CD8-positive, alpha-beta memory T cell (primary cell): ENCODE measurements at regions not wholly inside any gene's neighbourhood (a gene's known extent, or its start where the extent isn't known, plus 50 kb on each side); places are given as distances from the start of the nearest gene placed in this dataset.
"Not testable (repeated sequence)": the region's sequence is repeated elsewhere in the genome, so short reads cannot be mapped to it uniquely, and the experiment has no call there.

ENCODE experiments used
- CTCF ChIA-PET: fragments of 350-600 bp; sonication (Branson Sonifier 250); formaldehyde crosslinking; loops from one replicate; lab custom pipeline; 2021; ENCODE audit warnings: antibody characterized with exemption; lab: Charles Lee
- POLR2A ChIA-PET: fragments of 350-600 bp; sonication (Branson Sonifier 250); formaldehyde crosslinking; loops from one replicate; lab custom pipeline; 2021; ENCODE audit warnings: antibody characterized with exemption; lab: Charles Lee
- DNase-seq, 5 donors: peaks; one replicate each; pipeline versions ENCODE4 v3.0.0 to v3.0.0-alpha.2; 2020 to 2022; ENCODE audit warnings: mixed read lengths in 1 of 5
- H3K27ac ChIP-seq: one replicate; pipeline ENCODE4 v1.7.0; 2013; ENCODE audit warnings: low read depth, mild to moderate bottlenecking, low read length, moderate library complexity
- H3K27me3 ChIP-seq: 2 replicates; pipeline ENCODE4 v1.7.0; 2013; ENCODE audit warnings: low read length, mild to moderate bottlenecking; ENCODE audit not compliant: insufficient read depth, poor library complexity, severe bottlenecking
- H3K36me3 ChIP-seq: 2 replicates; pipeline ENCODE4 v1.7.0; 2013; ENCODE audit warnings: mild to moderate bottlenecking, low read length, moderate library complexity; ENCODE audit not compliant: insufficient read depth
- H3K4me1 ChIP-seq: 2 replicates; pipeline ENCODE4 v1.7.0; 2013; ENCODE audit warnings: mild to moderate bottlenecking, low read length, moderate library complexity; ENCODE audit not compliant: insufficient read depth
- H3K4me3 ChIP-seq: 2 replicates; pipeline ENCODE4 v1.7.0; 2013; ENCODE audit warnings: mild to moderate bottlenecking, low read length
- H3K9me3 ChIP-seq: 2 replicates; pipeline ENCODE4 v1.7.0; 2013; ENCODE audit warnings: mild to moderate bottlenecking, low read length
- H3K27ac Mint-ChIP-seq, 8 donors: one replicate each; pipeline ENCODE4 v1.8.0; 2020 to 2021; ENCODE audit warnings: mixed read lengths in 8 of 8, mild to moderate bottlenecking in 6 of 8, inconsistent platforms in 3 of 8, moderate library complexity in 3 of 8
- H3K27me3 Mint-ChIP-seq, 2 donors: one replicate each; pipeline ENCODE4 v1.8.0; 2020 to 2021; ENCODE audit warnings: mixed read lengths in 2 of 2, mild to moderate bottlenecking in 1 of 2, moderate library complexity in 1 of 2
- H3K36me3 Mint-ChIP-seq, 3 donors: one replicate each; pipeline ENCODE4 v1.8.0; 2020 to 2021; ENCODE audit warnings: mixed read lengths in 3 of 3, inconsistent platforms in 1 of 3, mild to moderate bottlenecking in 1 of 3
- H3K4me1 Mint-ChIP-seq, 3 donors: one replicate each; pipeline ENCODE4 v1.8.0; 2020 to 2021; ENCODE audit warnings: mixed read lengths in 3 of 3, inconsistent platforms in 1 of 3, mild to moderate bottlenecking in 1 of 3
- H3K4me3 Mint-ChIP-seq, 7 donors: one replicate each; pipeline ENCODE4 v1.8.0; 2020 to 2021; ENCODE audit warnings: mixed read lengths in 7 of 7, mild to moderate bottlenecking in 6 of 7, moderate library complexity in 4 of 7, inconsistent platforms in 2 of 7
- H3K9me3 Mint-ChIP-seq, 5 donors: one replicate each; pipeline ENCODE4 v1.8.0; 2020 to 2022; ENCODE audit warnings: mixed read lengths in 5 of 5, mild to moderate bottlenecking in 3 of 5, moderate library complexity in 2 of 5, inconsistent platforms in 1 of 5

DNA sequence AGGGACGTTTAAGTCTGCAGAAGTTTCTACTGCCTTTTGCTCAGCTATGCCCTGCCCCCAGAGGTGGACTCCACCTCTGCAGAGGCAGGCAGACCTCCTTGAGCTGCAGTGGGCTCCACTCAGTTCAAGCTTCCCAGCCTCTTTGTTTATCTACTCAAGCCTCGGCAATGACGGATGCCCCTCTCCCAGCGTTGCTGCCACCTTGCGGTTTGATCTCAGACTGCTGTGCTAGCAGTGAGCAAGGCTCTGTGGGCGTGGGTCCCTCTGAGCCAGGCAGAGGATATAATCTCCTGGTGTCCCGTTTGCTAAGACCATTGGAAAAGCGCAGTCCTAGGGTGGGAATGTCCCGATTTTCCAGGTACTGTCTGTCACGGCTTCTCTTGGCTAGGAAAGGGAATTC lies 2188.5 kb upstream of the WWC1 start:
- Mint-ChIP-seq H3K4me3 (no peak overlapping the region), H3K27ac (no peak overlapping the region), H3K36me3 (no peaks in the 10 kb centered on the region), H3K4me1 (no peaks in the 10 kb centered on the region), H3K9me3 (peaks cover under 1 to 18% (median 6%) of the 10 kb centered on the region in 5 donors), H3K27me3 (no peaks in the 10 kb centered on the region)
- H3K9me3 ChIP-seq: no peaks in the 10 kb centered on the region
- ChIA-PET CTCF (no interaction called here), POLR2A (no interaction called here)
- H3K4me3 ChIP-seq: no peak overlapping the region
- H3K36me3 ChIP-seq: no peaks in the 10 kb centered on the region
- no peak for DNase-seq
- no peak overlapping the region for H3K27ac ChIP-seq
- no peaks in the 10 kb centered on the region for H3K27me3 ChIP-seq
- H3K4me1 ChIP-seq: no peaks in the 10 kb centered on the region

DNA sequence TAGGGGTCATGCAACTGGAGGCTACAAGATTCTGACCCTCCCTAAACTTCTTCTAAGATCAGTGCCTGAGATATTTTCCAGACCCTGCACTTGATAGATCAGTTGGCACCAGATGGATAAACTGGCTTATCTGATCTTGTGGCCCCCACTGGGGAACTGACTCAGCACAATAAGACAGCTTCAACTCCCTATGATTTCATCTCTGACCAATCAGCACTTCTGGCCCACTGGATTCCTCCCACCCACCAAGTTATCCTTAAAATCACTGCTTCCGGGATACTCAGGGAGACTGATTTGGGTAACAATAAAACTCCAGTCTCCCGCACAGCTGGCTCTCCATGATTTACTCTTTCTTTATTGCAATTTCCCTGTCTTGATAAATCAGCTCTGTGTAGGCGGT lies 2180.4 kb upstream of the WWC1 start:
- H3K9me3 ChIP-seq: no peaks in the 10 kb centered on the region
- ChIA-PET CTCF (no interaction called here), POLR2A (no interaction called here)
- H3K4me3 Mint-ChIP-seq: no peak overlapping the region
- no peak overlapping the region for H3K4me3 ChIP-seq
- H3K36me3 Mint-ChIP-seq: no peaks in the 10 kb centered on the region
- H3K27me3 Mint-ChIP-seq: no peaks in the 10 kb centered on the region
- H3K27me3 ChIP-seq: no peaks in the 10 kb centered on the region
- DNase-seq: no peak
- no peaks in the 10 kb centered on the region for H3K4me1 Mint-ChIP-seq
- H3K36me3 ChIP-seq: no peaks in the 10 kb centered on the region
- no peak overlapping the region for H3K27ac ChIP-seq
- no peak overlapping the region for H3K27ac Mint-ChIP-seq
- H3K9me3 Mint-ChIP-seq: peaks cover 0 to 20% (median 3%) of the 10 kb centered on the region in 5 donors
- H3K4me1 ChIP-seq: no peaks in the 10 kb centered on the region

DNA sequence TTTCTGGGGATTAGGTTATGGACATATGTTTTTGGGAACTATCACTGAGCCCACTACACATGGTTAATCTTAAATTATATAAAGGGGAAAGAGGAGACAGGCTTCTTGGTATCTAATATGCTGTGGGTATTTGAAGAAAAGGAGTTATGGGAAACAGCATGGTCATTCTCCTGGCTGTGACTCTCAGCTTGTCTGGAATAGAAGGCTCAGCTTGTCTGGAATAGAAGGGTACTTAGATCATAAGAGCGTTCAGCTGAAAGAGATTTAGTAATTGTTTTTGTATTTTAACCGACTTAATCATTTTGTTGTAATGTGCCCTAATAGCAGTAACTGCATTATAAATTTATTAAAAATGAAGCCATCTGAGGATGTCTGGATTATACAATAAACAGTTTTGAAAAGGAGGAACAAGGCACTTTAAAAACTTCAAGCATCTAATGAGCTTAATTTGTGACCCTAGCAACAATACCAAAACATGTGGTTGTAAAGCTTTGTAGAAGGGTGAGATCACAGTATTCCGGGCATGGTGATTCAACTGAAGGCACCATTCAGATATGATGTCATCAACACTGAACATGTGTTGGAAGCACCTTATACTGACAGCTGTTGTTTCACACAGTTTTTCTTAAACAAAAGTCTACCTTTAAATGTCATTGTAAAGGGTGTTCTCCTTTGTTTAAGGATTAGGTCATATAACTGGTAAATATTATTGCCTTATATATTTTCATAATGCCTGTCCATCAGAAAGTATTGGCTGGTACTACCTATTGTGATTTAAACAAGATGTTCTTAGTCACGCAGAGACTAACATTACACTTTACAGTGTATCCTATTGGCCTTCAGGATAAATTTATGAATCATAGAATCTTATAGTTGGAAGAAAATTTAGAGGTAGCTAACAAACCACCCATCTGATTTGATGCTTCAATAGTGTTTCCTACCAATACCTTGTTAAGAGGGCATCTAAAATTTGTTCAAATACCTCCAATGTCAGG lies 2174.1 kb upstream of the WWC1 start:
- no peaks in the 10 kb centered on the region for H3K27me3 Mint-ChIP-seq
- Histone ChIP-seq H3K27me3 (no peaks in the 10 kb centered on the region), H3K4me3 (no peak overlapping the region), H3K9me3 (no peaks in the 10 kb centered on the region), H3K27ac (no peak overlapping the region), H3K36me3 (no peaks in the 10 kb centered on the region), H3K4me1 (no peaks in the 10 kb centered on the region)
- CTCF ChIA-PET: no interaction called here
- no peaks in the 10 kb centered on the region for H3K36me3 Mint-ChIP-seq
- no peak overlapping the region for H3K27ac Mint-ChIP-seq
- H3K9me3 Mint-ChIP-seq: peaks cover 2 to 32% (median 5%) of the 10 kb centered on the region in 5 donors
- DNase-seq: no peak
- H3K4me3 Mint-ChIP-seq: no peak overlapping the region
- POLR2A ChIA-PET: no interaction called here
- no peaks in the 10 kb centered on the region for H3K4me1 Mint-ChIP-seq

DNA sequence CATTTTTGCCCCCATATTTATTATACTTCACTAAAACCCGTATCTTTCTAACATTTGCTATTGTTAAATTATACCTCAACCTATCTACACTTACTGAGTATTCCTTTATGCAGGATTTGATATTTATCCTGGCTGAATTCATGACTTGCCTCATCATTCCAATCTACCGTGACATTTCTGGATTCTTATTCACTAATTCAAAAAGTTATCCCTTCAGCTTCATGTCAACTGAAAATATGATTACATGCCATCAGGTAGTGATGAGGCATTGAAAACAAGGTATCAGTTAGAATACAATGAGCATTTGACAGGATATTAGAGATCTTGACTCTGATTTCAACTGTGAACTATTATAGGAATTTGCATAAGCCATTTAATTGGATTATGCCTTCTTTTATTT lies 2171.9 kb upstream of the WWC1 start:
- Mint-ChIP-seq H3K27ac (no peak overlapping the region), H3K4me1 (no peaks in the 10 kb centered on the region), H3K36me3 (no peaks in the 10 kb centered on the region), H3K9me3 (peaks cover 2 to 31% (median 5%) of the 10 kb centered on the region in 5 donors), H3K4me3 (no peak overlapping the region), H3K27me3 (no peaks in the 10 kb centered on the region)
- Histone ChIP-seq H3K36me3 (no peaks in the 10 kb centered on the region), H3K9me3 (no peaks in the 10 kb centered on the region), H3K27me3 (no peaks in the 10 kb centered on the region), H3K4me1 (no peaks in the 10 kb centered on the region), H3K27ac (no peak overlapping the region), H3K4me3 (no peak overlapping the region)
- CTCF ChIA-PET: no interaction called here
- no peak for DNase-seq
- POLR2A ChIA-PET: no interaction called here

DNA sequence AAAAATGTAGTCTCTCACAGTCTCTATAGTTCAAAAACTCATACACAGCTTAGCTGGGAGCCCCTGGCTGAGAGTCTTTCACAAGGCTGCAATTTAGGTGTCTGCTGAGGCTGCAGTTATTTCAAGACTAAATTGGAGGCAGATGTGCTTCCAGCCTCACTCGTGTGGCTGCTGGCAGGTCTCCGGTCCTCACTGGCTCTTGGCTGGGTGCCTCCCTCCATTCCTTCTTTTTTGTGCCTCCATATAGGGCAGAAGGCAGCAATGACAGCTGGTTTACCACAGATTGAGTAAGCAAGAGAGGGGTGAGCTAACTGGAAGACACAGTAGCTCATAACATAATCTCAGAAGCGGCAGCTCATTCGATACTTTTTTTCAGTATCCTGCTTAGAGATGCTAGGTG lies 2167.7 kb upstream of the WWC1 start:
- no peaks in the 10 kb centered on the region for H3K36me3 Mint-ChIP-seq

DNA sequence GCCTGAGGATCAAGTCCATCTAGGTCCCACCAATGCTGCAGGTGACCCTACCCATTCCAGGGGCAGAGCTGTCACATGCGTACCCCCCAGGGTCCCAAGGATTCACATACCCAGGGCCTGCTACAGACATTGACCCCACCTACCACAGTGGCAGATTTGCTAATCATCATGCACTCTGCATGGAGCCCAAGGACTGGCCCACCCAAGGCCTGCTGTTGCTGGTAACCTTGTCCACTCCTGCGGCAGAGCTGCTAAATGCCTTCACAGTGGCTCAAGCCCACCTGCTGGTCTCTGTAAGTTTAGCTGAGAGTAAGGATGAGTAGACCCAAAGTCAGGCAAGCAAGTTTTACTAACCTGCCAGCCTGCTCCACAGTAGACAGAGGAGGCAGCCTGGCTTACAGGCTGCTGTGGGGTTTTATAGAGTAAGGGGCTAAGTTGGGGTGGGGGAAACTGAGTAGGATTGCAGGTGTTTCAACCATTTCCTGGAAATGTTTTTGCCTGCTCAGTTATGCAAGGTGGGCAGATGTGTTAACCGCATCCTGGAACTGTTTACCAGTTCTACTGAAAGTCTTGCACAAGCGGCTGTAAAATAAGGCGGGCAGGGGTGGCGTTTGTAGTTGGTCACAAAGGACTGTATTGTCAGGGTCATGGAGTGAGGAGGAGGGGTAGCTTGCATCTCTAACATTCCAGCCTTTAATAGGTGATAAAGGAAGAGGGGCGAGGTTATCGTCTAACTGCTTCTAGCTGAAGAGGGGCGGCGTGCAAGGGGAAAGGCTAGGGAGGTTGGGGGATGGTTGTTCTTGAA lies 2163.5 kb upstream of the WWC1 start:
- no peak for DNase-seq
- Mint-ChIP-seq H3K27me3 (no peaks in the 10 kb centered on the region), H3K36me3 (no peaks in the 10 kb centered on the region), H3K4me1 (no peaks in the 10 kb centered on the region), H3K27ac (no peak overlapping the region), H3K4me3 (no peak overlapping the region), H3K9me3 (peaks cover 0 to 13% (median 5%) of the 10 kb centered on the region in 5 donors)
- no peaks in the 10 kb centered on the region for H3K4me1 ChIP-seq
- ChIA-PET POLR2A (no interaction called here), CTCF (no interaction called here)
- H3K27ac ChIP-seq: no peak overlapping the region
- no peaks in the 10 kb centered on the region for H3K27me3 ChIP-seq
- no peak overlapping the region for H3K4me3 ChIP-seq
- H3K36me3 ChIP-seq: no peaks in the 10 kb centered on the region
- H3K9me3 ChIP-seq: no peaks in the 10 kb centered on the region

More for the DNA sequence above, 2167.7 kb upstream of the WWC1 start:
- Mint-ChIP-seq H3K4me1 (no peaks in the 10 kb centered on the region), H3K9me3 (peaks cover 5 to 20% (median 9%) of the 10 kb centered on the region in 5 donors), H3K27ac (no peak overlapping the region), H3K4me3 (peak overlapping the region in 1 of 7 donors; percentile 1), H3K27me3 (no peaks in the 10 kb centered on the region)
- ChIA-PET POLR2A (no interaction called here), CTCF (no interaction called here)
- Histone ChIP-seq H3K9me3 (no peaks in the 10 kb centered on the region), H3K4me1 (no peaks in the 10 kb centered on the region), H3K4me3 (no peak overlapping the region), H3K36me3 (no peaks in the 10 kb centered on the region), H3K27ac (no peak overlapping the region), H3K27me3 (no peaks in the 10 kb centered on the region)
- no peak for DNase-seq

DNA sequence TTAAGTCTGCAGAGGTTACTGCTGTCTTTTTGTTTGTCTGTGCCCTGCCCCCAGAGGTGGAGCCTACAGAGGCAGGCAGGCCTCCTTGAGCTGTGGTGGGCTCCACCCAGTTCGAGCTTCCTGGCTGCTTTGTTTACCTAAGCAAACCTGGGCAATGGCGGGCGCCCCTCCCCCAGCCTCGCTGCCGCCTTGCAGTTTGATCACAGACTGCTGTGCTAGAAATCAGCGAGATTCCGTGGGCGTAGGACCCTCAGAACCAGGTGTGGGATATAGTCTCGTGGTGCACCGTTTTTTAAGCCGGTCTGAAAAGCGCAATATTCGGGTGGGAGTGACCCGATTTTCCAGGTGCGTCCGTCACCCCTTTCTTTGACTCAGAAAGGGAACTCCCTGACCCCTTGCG lies 2146.3 kb upstream of the WWC1 start:
- peaks cover 0 to 17% (median 2%) of the 10 kb centered on the region in 5 donors for H3K9me3 Mint-ChIP-seq
- H3K27me3 Mint-ChIP-seq, H3K4me1 Mint-ChIP-seq, H3K4me3 Mint-ChIP-seq, H3K36me3 ChIP-seq, H3K36me3 Mint-ChIP-seq, H3K4me1 ChIP-seq, H3K27ac Mint-ChIP-seq, H3K27me3 ChIP-seq, POLR2A ChIA-PET, H3K4me3 ChIP-seq, CTCF ChIA-PET, DNase-seq, H3K27ac ChIP-seq, H3K9me3 ChIP-seq: not testable (repeated sequence)

DNA sequence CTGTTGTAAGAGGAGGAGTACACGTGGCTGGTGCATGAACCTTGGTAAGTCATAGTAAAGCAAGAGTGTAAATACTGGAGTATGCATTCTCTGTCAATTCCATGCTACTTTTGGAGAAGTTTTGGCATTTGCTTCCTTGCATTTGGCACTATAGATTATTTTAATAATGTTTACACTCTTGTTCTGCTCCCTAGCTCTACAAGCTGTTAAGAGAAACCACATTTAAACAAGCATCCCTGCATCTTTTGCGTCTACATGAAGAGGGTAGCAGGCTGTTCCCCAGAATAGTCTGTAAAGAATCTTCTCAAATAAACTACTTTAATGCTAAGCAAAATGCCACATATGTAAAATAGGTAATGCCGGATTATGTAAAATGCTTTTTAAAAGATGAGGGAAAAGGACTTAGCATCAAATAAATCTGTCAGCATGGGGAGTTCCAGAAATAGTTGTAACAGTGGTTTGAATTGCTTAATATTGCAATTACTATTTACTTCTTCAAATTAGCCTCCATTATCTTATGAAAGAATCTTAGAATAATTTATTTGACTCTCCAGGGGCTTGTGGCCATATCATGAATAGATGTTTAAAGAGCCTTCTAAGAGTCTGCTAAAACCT lies 2127.3 kb upstream of the WWC1 start:
- POLR2A ChIA-PET: no interaction called here
- H3K4me1 Mint-ChIP-seq: no peaks in the 10 kb centered on the region
- H3K9me3 ChIP-seq: no peaks in the 10 kb centered on the region
- no peak for DNase-seq
- no peak overlapping the region for H3K27ac Mint-ChIP-seq
- CTCF ChIA-PET: no interaction called here
- no peak overlapping the region for H3K27ac ChIP-seq
- no peaks in the 10 kb centered on the region for H3K36me3 ChIP-seq
- H3K27me3 ChIP-seq: no peaks in the 10 kb centered on the region
- no peak overlapping the region for H3K4me3 ChIP-seq
- no peak overlapping the region for H3K4me3 Mint-ChIP-seq
- no peaks in the 10 kb centered on the region for H3K4me1 ChIP-seq
- peaks cover 0 to 21% (median 4%) of the 10 kb centered on the region in 5 donors for H3K9me3 Mint-ChIP-seq
- H3K36me3 Mint-ChIP-seq: no peaks in the 10 kb centered on the region
- no peaks in the 10 kb centered on the region for H3K27me3 Mint-ChIP-seq
